HG03139 (cell line): ENCODE measurements at regions not wholly inside any gene's neighbourhood (a gene's known extent, or its start where the extent isn't known, plus 50 kb on each side); places are given as distances from the start of the nearest gene placed in this dataset.

ENCODE experiments used
- ATAC-seq: cut with Tn5 transposase; IDR thresholded peaks from one replicate; pipeline ENCODE4 v1.9.1; 2021; ENCODE audit not compliant: unreplicated experiment

DNA sequence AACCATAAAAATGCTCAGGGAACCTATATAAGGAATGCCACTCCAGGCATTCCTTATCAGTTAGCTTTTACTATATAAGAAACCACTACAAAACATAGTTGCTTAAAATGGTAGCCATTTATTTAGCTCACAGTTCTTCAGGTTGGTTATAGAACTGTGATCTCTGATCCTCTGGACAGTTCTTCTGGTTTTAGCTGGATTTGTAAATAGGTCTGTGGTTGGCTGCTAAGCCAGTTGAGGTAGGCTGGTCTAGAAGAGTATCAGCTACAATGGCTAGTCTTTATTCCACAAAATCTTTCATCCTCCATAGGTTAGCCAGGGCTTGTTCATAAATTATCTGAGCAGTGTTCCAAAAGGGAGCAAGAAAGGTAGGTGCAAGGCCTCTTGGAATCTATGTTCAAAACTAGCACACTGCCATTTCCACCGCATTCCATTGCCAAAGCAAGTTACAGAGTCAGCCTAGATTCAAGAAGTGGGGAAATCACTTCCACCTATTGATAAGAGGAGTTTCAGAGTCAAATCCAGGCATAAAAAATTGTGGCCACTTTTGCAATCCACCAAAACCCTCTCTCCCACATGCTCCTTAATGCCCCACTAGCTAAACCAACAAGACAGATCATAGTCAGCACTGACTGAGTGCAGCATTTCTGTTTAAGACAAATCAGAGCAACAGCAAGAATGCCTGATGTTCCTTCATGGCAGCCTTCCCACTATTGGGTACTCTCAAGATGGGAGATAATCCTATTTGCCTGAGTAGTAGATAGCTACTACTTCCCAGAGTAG, 146.4 kb downstream of the IRS1 start:
- no peak for ATAC-seq

DNA sequence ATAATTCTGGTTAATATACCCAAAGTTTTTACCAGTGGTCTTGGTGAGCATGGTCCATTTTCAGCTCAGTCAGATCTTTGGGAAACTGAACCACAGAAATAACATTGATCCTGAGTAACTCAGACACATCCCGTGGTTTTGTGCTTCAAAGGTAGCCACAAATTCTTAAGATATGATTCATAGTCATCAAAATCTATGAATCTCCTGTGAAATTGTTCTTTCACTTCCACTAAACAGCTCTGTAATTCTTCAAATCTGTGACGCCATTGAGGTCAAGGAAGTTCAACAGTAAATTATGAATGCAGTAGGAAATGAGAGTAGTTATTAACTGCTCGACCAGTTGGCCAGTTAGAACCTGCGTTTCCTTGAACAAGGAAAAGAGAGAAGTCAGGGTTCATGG, 147.3 kb downstream of the IRS1 start:
- peak; percentile 56 for ATAC-seq

DNA sequence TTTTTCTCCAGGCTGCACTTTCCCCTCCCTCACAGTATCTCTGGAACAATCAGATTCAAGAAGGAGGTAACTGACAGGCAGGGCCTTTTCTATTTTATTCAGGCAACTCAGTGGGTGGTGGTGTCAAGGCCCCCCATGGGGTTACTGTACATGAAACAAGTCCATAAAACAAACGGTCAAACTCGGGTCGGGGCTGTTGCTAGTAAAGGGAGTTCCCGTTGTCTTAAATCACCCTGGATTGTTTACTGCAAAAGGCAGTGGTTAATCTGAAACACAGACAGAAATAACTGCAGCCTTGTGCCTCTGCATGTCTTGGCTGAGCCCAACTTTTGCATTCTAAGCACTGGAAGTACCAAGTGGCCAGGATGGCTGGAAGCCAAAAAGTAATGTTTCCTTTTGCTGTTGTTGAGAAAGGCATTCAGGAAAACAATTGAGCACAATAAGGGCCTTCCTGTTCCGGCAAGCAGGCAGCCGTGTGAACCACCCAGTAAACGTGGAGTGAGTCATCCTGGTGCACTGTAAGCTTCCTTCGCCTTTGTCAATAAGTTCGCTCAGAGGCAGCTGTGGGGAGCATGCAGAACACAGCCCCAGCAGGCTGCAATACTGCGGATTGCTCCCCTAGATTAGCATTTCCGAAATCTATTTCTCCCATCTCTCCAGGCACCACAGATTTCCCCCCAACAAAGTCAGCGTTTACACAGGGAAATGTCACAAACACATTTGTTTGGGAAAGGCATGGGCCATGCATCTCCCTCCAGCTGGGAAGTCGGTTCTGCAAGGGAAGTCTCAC, 149.6 kb downstream of the IRS1 start:
- peak; percentile 88 for ATAC-seq

DNA sequence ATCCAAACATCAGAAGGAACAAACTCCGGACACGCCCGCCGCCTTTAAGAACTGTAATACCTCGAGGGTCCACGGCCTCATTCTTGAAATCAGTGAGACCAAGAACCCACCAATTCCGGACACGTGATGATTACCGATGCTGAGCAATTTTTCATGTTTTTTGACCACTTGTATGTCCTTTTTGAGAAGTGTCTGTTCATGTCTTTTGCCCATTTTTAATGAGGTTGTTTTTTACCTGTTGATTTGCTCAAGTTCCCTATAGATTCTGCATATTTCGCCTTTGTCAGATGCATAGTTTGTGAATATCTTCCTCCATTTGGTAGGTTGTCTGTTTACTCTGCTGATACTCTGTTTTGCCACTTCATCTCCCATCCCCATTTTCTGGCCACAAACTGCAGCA, 150.4 kb downstream of the IRS1 start:
- ATAC-seq = no peak

DNA sequence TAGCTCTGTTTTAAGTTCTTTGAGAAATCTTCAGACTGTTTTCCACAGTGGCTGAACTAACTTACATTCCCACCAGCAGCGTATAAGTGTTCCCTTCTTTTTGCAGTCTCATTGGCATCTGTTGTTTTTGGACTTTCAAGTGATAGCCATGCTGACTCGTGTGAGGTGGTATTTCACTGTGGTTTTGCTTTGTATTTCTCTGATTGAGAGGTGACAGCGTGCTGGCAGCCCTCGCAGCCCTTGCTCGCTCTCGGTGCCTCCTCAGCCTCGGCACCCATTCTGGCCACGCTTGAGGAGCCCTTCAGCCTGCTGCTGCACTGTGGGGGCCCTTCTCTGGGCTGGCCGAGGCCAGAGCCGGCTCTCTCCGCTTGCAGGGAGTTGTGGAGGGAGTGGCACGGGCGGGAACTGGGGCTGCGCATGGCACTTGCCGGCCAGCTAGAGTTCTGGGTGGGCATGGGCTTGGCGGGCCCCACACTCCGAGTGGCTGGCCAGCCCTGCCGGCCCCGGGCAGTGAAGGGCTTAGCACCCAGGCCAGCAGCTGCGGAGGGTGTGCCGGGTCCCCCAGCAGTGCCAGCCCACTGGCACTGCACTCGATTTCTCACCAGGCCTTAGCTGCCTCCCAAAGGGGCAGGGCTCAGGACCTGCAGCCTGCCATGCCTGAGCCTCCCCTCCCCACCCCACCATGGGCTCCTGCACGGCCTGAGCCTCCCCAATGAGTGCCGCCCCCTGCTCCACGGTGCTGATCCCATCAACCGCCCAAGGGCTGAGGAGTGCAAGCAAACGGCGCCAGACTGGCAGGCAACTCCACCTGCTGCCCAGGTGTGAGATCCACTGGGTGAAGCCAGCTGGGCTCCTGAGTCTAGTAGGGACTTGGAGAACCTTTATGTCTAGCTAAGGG, 151.8 kb downstream of the IRS1 start:
- no peak for ATAC-seq

DNA sequence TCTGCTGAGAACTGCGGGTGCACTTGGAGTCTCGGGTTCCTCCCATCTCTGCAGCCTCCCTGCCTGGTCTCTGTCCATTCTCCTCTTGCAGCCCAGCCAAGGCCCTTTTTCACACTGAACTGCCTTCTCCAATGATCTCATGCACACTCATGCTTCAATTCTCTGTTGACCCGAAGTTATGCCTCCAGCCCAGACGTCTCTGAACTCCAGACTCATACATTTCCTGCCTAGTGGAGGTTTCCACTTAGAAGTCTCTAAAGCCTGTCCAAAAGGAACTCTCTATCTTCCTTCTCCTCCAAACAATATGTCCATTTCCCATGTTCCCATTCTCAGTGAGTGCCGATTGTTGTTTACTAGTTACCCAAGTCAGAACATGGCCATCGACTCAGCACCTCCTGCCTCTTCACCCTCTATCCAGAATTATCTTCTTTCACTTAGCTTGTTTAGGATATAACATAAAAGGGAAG, 155.2 kb downstream of the IRS1 start:
- no peak for ATAC-seq

DNA sequence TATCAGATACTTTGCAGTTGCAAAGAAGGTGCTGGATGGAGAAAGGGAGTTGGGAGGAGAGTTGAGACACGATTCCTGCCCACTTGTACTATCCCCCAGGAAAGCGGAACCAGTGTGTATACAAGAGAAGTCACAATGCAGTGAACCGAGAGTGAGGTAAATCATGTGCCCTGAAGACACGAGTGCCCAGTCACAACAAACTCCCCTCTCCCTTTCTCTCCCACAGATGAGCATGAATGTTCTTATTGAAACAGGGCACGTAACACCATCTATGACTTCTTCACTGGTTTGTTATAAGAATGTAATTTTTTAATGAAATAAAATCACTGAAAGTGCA, 155.7 kb downstream of the IRS1 start:
- no peak for ATAC-seq

DNA sequence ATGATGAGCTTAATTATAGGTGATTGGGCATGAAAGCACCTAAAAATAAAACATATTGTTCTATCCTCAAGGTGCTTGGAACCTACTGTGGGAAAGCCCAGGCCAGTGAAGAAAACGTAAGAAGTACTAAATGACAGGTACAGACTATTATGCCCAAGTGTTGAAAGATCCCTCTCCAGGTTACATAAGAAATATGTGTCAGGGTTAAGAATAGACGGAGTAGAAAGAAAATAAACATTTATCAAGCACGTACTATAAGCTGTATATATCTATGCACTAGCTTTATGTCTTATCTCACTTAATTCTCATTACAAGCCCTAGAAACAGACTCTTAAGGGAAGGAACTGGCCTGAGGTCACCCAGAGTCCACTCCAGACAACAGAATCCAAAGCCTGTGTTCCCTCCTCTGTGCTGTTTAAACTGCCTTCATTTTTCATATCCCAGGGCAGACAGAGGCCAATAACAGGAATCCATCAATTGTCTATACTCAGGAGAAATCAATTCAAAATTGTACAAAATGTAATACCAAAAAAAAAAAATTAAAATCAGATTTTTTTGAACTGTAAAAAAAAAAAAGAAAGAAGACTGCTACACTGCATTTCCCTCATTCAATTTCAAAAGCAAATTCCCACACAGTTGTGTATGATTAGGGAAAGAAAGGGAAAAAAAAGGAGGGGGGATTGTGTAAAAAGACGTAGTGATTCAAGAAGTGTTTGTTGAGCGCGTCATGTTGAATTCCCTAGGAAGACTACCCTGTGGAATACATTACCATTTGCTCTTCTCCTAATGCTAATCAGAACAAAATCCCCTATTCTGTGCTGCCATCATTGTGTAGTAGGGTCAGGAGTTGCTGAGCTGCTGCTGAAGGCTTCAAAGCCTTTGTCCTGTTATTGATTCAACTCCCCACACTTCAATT, 156.3 kb downstream of the IRS1 start:
- no peak for ATAC-seq

DNA sequence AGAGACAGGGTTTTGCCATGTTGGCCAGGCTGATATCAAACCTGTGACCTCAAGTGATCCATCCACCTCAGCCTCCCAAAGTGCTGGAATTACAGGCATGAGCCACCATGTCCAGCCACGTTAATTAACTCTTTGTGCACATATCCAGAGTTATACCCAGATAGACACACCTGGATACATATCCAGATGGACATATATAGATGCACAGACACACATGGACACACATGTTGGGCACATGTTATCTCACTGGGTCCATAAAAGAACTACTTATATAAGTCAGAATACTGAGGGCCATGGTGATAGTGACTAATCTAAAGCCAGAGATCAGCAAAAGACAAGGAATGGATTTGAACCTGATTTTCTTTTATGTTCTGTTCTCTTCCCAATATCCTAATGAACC, 158.6 kb downstream of the IRS1 start:
- ATAC-seq = no peak

DNA sequence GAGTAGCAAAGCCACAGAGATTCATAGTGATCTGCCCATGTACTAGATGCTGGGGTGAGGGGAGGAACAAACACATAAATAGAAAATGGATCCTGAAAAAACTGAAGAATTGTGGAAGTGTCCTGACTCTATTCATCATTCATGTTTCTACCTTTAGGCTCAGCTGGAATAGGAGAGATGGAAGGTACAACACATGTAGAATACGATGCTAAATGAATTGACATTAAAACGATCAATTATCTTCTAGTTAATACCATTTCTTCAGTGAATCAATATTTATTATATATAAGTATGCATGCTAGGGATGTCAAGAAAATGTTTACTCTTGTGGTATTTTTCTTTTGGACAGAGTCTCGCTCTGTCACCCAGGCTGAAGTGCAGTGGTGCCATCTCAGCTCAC, 159.1 kb downstream of the IRS1 start:
- ATAC-seq = no peak

DNA sequence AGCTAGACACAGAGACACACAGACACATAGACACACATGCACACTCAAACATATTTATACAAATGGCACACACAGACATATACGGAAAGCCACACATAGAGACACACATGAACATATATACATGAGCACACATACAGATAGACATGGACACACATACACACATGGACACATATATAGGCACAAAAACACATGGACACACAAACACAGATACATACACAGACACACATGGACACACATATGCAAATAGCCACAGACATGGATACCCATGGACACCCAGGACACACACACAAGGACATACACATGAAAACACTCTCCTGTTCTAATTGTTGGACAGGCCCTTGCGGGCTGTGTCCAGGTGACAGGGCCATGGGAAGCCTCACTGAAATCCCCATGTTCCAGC, 160.1 kb downstream of the IRS1 start:
- ATAC-seq = no peak

DNA sequence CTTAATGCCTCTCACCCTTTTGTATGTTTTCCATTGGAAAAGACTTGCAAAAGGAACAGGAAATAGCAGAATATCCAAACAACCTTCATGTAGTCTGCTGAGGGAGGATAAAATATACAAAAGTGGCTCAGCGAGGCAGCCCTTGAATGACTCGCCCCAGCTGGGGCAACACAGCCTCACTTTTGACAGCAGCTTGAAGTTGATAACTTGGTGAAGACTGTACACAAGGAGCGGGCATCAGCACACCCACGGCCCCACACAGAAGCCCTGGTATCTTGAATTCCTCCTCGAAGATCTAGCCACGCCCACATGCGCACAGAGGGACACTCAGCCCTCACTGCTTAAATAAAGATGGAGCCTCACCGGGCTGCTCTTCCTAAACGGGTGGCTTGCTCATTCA, 161.0 kb downstream of the IRS1 start:
- ATAC-seq = no peak

DNA sequence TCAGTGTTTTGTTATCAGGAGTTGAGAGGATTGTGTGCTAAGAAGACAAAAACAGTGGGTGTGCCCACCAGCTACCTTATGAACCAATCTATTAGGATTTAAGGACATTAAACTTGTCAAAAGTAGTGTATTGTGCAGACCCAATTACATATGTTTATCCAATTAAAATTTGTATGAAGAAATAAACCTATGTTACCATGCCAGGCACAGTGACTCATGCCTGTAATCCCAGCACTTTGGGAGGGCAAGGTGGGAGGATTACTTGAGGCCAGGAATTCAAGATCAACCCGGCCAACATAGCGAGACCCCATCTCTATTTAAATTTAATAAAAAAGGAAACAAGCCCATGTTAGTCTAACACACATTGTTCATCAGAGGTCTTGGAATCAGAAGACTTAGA, 162.2 kb downstream of the IRS1 start:
- ATAC-seq = no peak

DNA sequence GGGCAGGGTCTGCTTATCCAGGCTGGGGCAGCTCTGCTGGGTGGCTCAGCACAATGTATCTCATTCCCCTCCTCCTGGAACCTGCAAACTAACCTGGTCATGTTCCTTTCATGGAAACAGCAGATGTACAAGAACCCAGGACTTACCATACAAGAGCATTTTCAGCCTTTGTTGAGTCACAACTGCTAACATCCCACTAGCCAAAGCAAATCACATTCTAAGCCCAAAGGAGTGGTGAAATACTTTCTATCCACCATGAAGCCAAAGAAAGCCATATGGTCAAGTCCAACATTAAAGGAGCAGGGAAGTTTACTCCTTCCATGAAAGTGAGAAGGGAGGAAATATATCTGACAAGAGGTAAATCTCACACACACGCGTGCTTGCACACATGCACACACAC, 163.0 kb downstream of the IRS1 start:
- no peak for ATAC-seq

DNA sequence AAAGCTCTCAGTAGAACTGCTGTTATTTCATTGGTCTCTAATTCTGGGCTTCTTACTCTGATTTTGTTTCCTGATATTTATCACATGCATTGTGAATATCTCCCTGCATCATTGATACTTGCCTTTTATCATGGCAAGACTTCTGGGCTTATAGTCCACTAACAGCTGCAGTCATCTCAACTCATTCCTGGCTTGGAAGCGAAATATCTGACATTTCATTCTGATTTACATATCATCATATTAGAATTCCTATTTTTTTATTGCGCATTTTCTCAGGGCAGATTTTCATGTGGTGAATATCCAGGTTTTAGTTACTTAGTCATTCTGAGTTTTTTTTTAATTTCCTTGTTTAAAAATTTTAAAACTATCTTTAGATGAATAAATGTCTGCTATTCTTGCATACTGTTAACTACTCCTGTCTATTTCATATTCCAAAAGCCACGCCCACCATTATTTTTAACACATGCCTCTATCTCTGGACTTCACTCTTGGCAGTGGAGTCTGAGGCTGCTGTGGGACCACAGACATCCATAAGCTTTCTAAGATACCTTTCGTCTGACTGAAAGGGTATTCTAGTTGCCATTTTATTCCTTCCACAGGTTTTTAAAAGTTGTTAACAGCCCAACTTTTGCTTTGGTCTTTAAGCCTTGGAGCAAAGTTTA, 164.5 kb downstream of the IRS1 start:
- no peak for ATAC-seq

DNA sequence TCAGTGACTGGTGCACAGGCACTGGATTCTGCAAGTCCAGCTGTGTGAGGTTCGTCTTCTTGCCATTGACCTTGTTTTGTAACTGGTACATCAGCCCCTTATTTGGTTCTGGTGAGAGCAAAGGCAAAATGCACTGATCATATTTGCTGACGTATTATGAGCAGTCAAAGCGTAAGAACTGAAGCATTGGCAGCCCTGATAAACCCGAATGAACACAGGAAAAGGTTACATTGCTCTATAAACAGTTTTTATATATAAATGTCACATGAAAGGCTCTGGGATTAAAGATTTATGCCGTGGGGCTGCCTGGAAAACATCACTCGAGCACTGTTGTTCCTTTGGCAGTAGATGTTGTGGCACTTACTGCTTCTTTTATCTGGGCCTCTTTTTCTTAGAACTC, 167.9 kb downstream of the IRS1 start:
- no peak for ATAC-seq

DNA sequence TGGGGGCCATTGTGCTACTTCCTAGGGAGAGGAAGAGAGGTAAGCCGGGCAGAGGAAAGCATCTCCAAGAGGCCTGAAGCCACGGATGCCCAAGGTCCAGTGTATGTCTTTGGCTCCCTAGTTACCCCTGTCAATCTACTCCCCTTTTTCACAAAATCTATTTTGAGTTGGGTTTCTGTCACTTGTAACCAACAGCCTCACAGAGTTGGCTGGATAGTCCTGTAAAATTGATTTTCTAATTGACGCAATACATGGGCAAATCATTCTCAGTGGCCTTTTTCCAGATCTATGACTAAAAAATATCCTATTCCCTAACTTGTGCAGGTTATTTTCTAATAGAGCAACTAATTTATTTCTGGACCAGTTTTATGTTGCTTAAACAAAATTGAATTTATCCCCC, 168.4 kb downstream of the IRS1 start:
- ATAC-seq = no peak

DNA sequence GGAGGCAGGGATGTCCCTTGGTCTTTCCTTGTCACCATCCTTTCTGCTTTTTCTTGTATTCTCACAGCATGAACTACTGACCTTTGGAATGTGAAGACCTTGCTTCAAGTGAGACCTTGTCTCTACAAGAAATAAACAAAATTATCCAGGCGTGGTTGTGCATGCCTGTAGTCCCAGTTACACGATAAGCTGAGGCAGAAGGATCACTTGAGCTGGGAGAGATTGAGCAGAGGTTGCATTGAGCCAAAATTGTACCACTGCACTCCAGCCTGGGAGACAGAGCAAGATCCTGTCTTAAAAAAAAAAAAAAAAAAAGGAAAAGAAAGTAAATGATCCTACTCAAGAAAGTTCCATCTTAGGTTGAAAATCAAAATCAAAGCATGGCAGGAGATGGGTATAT, 173.7 kb downstream of the IRS1 start:
- no peak for ATAC-seq

DNA sequence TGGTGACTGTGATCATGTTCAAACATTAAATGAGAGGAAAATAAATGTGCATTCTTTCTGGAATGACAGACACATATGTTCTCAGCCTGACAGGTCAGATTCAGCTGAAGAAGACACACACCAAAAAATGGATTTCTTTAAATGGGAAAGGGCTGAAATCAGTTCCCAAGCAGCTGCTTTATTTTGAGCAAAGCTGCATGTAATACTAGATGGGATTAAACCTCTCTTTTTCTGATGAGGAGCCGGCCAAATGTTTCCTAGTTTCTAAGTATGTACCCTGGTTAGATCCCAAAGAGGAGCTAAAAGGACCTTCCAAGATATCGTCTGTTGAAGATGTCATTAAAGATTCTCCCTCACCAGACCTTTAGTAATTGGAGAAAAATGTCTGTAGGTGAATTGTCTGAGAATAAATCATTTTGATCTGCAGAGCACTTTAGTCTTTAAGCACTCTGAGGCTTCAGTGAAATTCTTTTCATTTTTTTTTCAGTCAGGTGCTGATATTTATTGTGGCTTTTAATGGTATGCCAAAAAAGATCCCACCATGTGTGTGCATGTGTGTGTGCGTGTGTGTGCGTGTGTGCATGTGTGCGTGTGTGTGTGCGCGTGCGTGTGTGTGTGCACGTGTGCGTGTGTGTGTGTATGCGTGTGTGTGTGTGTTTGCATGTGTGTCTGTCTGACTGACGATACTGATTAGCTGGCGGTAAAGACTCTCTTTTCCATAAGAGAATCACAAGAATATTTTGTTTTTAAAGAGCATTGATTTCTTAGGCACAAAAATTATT, 175.8 kb downstream of the IRS1 start:
- no peak for ATAC-seq
